GM23338 (cell line): ENCODE measurements at regions not wholly inside any gene's neighbourhood (a gene's known extent, or its start where the extent isn't known, plus 50 kb on each side); places are given as distances from the start of the nearest gene placed in this dataset.

Source experiments
- ATAC-seq: fragments of 200-7000 bp; cut with Tn5 transposase; 3 replicates; pipeline ENCODE4 v1.9.1; 2020
- DNase-seq: peaks from one replicate; pipeline ENCODE4 v3.0.0-alpha.2; 2015; ENCODE audit warnings: low spot score
- H2AFZ ChIP-seq: fragments of 200-600 bp; sonication (generic); 2 replicates; pipeline ENCODE4 v1.8.0; 2016; ENCODE audit warnings: antibody characterized with exemption, mild to moderate bottlenecking, moderate library complexity
- H3F3A ChIP-seq: fragments of 200-600 bp; sonication (generic); replicated peaks from 2 replicates; pipeline ENCODE4 v1.8.0; 2017; ENCODE audit warnings: antibody characterized with exemption, mixed run types, low read depth
- H3K27ac ChIP-seq: fragments of 200-600 bp; sonication (generic); 2 replicates; pipeline ENCODE4 v1.6.1; 2016; ENCODE audit warnings: low read depth
- H3K27me3 ChIP-seq: fragments of 200-600 bp; sonication (generic); 2 replicates; pipeline ENCODE4 v1.8.0; 2016; ENCODE audit warnings: mild to moderate bottlenecking, mixed run types, moderate library complexity; ENCODE audit not compliant: insufficient read depth
- H3K36me3 ChIP-seq: fragments of 200-600 bp; sonication (generic); 2 replicates; pipeline ENCODE4 v1.8.0; 2016; ENCODE audit warnings: mild to moderate bottlenecking; ENCODE audit not compliant: insufficient read depth
- H3K4me1 ChIP-seq: fragments of 200-600 bp; sonication (generic); 2 replicates; pipeline ENCODE4 v1.8.0; 2016; ENCODE audit warnings: mild to moderate bottlenecking, moderate library complexity; ENCODE audit not compliant: insufficient read depth
- H3K4me2 ChIP-seq: fragments of 200-600 bp; sonication (generic); 2 replicates; pipeline ENCODE4 v1.7.1; 2017; ENCODE audit warnings: mixed run types
- H3K4me3 ChIP-seq: fragments of 200-600 bp; sonication (generic); 2 replicates; pipeline ENCODE4 v1.6.1; 2016; ENCODE audit warnings: mixed run types
- H3K79me2 ChIP-seq: fragments of 200-600 bp; sonication (generic); replicated peaks from 2 replicates; pipeline ENCODE4 v1.8.0; 2017; ENCODE audit warnings: mild to moderate bottlenecking; ENCODE audit not compliant: insufficient read depth
- H3K9me2 ChIP-seq: fragments of 200-600 bp; sonication (generic); 2 replicates; pipeline ENCODE4 v1.8.0; 2017; ENCODE audit not compliant: insufficient read depth
- H4K20me1 ChIP-seq: fragments of 200-600 bp; sonication (generic); replicated peaks from 2 replicates; pipeline ENCODE4 v1.8.0; 2017; ENCODE audit warnings: mild to moderate bottlenecking; ENCODE audit not compliant: insufficient read depth
- H3K27ac Mint-ChIP-seq: 2 replicates; pipeline ENCODE4 v1.8.0; 2020; ENCODE audit warnings: inconsistent platforms, mild to moderate bottlenecking, moderate library complexity, mixed read lengths
- H3K27me3 Mint-ChIP-seq: 3 replicates; pipeline ENCODE4 v1.8.0; 2022; ENCODE audit warnings: low read depth, mild to moderate bottlenecking, moderate library complexity, mixed read lengths, inconsistent platforms; ENCODE audit not compliant: insufficient read depth, poor library complexity
- H3K36me3 Mint-ChIP-seq: 3 replicates; pipeline ENCODE4 v1.8.0; 2021; ENCODE audit warnings: low read depth, mild to moderate bottlenecking, inconsistent platforms, moderate library complexity, mixed read lengths
- H3K4me1 Mint-ChIP-seq: 3 replicates; pipeline ENCODE4 v1.8.0; 2020; ENCODE audit warnings: mild to moderate bottlenecking, inconsistent platforms, mixed read lengths
- H3K4me3 Mint-ChIP-seq: 3 replicates; pipeline ENCODE4 v1.8.0; 2021; ENCODE audit warnings: moderate library complexity, mild to moderate bottlenecking, inconsistent platforms, mixed read lengths
- H3K9me3 Mint-ChIP-seq: 3 replicates; pipeline ENCODE4 v1.8.0; 2020; ENCODE audit warnings: moderate library complexity, mild to moderate bottlenecking, inconsistent platforms, mixed read lengths
- CREB1 ChIP-seq: fragments of 250-450 bp; sonication (Bioruptor Pico); IDR thresholded peaks from 2 replicates; pipeline ENCODE4 v1.5.0; 2020; ENCODE audit warnings: low read depth, mild to moderate bottlenecking, moderate library complexity
- CTCF ChIP-seq, 2 experiments: fragments of 200-600 bp in 1 of 2; sonication (generic) in 1 of 2; conservative IDR thresholded peaks; 2 replicates each; pipeline versions ENCODE4 v1.5.1 to v1.6.1; 2016 to 2017; ENCODE audit warnings: antibody characterized with exemption in 2 of 2, low read depth in 2 of 2, mild to moderate bottlenecking in 2 of 2, moderate library complexity in 1 of 2
- EZH2 ChIP-seq: fragments of 200-600 bp; sonication (generic); IDR thresholded peaks from one replicate; pipeline ENCODE4 v1.8.0; 2017; ENCODE audit warnings: antibody characterized with exemption, mild to moderate bottlenecking, low read depth; ENCODE audit not compliant: unreplicated experiment
- EZH2phosphoT487 ChIP-seq: fragments of 200-600 bp; sonication (generic); IDR thresholded peaks from one replicate; pipeline ENCODE4 v1.8.1; 2018; ENCODE audit warnings: antibody characterized with exemption; ENCODE audit not compliant: unreplicated experiment
- JUNB ChIP-seq: IDR thresholded peaks from one replicate; pipeline ENCODE4 v1.6.1; 2016; ENCODE audit warnings: antibody characterized with exemption; ENCODE audit not compliant: unreplicated experiment
- NANOG ChIP-seq: IDR thresholded peaks from 2 replicates; pipeline ENCODE4 v1.6.1; 2016; ENCODE audit warnings: antibody characterized with exemption, borderline replicate concordance
- POLR2AphosphoS5 ChIP-seq: IDR thresholded peaks from 2 replicates; pipeline ENCODE4 v1.6.1; 2016; ENCODE audit warnings: antibody characterized with exemption, low read depth
- STAT1 ChIP-seq: IDR thresholded peaks from one replicate; pipeline ENCODE4 v1.6.1; 2016; ENCODE audit warnings: antibody characterized with exemption; ENCODE audit not compliant: unreplicated experiment
- ZNF331 ChIP-seq: fragments of 250-450 bp; sonication (Bioruptor Pico); IDR thresholded peaks from 2 replicates; pipeline ENCODE4 v1.5.0; 2020; ENCODE audit warnings: low read depth, mild to moderate bottlenecking, moderate library complexity
- ZNF462 ChIP-seq: fragments of 250-450 bp; sonication (Bioruptor Pico); IDR thresholded peaks from 2 replicates; pipeline ENCODE4 v1.5.0; 2020; ENCODE audit warnings: mild to moderate bottlenecking, moderate library complexity
- TF ChIP-seq, protein P1 (sequence below): IDR thresholded peaks from 2 replicates; pipeline ENCODE4 v1.6.1; 2016; ENCODE audit warnings: antibody characterized with exemption
- TF ChIP-seq, protein P2 (sequence below): IDR thresholded peaks from one replicate; pipeline ENCODE4 v1.6.1; 2018; ENCODE audit warnings: antibody characterized with exemption; ENCODE audit not compliant: unreplicated experiment

DNA sequence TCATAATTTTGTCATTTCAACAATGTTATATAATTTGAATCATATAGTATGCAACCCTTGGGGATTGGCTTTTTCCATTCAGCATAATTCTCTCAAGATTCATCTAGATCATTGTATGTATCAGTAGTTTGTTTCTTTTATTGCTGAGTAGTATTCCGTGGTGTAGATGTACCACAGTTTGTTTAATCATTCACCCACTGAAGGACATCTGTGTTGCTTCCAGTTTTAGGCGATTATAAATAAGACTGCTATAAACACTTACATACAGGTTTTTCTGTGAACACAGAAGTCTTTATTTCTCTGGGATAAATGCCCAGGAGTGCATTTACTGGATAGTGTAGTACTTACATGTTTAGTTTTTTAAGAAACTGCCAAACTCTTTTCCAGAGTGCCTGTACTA, 374.1 kb downstream of the DEPDC1B start:
- no peaks in the 10 kb centered on the region for H3F3A ChIP-seq
- H3K4me1 ChIP-seq, result no peaks in the 10 kb centered on the region
- peaks cover 23% of the 10 kb centered on the region for H3K9me3 Mint-ChIP-seq
- peaks cover 17% of the 10 kb centered on the region for H3K36me3 Mint-ChIP-seq
- no peak overlapping the region for H3K4me2 ChIP-seq
- H3K79me2 ChIP-seq, result no peaks in the 10 kb centered on the region
- DNase-seq (no peak), ATAC-seq (no peak)
- H3K27ac Mint-ChIP-seq, result no peak overlapping the region
- H3K27ac ChIP-seq, result no peak overlapping the region
- no peaks in the 10 kb centered on the region for H3K27me3 ChIP-seq
- H3K27me3 Mint-ChIP-seq, result no peaks in the 10 kb centered on the region
- H3K4me3 Mint-ChIP-seq, result no peak overlapping the region
- no peak overlapping the region for H3K4me3 ChIP-seq
- TF ChIP-seq STAT1, result no peak
- TF ChIP-seq, protein P1, sequence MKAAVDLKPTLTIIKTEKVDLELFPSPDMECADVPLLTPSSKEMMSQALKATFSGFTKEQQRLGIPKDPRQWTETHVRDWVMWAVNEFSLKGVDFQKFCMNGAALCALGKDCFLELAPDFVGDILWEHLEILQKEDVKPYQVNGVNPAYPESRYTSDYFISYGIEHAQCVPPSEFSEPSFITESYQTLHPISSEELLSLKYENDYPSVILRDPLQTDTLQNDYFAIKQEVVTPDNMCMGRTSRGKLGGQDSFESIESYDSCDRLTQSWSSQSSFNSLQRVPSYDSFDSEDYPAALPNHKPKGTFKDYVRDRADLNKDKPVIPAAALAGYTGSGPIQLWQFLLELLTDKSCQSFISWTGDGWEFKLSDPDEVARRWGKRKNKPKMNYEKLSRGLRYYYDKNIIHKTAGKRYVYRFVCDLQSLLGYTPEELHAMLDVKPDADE, result no peak
- TF ChIP-seq ZNF331 (CRISPR knock-in tag), result no peak
- no peak for TF ChIP-seq JUNB
- no peak for TF ChIP-seq CREB1 (CRISPR knock-in tag)
- TF ChIP-seq CTCF (conservative IDR thresholded peaks at IDR 0.05; ENCODE audit: low read depth in 2 of 2), result no peak
- no peak for TF ChIP-seq EZH2
- TF ChIP-seq, protein P2, sequence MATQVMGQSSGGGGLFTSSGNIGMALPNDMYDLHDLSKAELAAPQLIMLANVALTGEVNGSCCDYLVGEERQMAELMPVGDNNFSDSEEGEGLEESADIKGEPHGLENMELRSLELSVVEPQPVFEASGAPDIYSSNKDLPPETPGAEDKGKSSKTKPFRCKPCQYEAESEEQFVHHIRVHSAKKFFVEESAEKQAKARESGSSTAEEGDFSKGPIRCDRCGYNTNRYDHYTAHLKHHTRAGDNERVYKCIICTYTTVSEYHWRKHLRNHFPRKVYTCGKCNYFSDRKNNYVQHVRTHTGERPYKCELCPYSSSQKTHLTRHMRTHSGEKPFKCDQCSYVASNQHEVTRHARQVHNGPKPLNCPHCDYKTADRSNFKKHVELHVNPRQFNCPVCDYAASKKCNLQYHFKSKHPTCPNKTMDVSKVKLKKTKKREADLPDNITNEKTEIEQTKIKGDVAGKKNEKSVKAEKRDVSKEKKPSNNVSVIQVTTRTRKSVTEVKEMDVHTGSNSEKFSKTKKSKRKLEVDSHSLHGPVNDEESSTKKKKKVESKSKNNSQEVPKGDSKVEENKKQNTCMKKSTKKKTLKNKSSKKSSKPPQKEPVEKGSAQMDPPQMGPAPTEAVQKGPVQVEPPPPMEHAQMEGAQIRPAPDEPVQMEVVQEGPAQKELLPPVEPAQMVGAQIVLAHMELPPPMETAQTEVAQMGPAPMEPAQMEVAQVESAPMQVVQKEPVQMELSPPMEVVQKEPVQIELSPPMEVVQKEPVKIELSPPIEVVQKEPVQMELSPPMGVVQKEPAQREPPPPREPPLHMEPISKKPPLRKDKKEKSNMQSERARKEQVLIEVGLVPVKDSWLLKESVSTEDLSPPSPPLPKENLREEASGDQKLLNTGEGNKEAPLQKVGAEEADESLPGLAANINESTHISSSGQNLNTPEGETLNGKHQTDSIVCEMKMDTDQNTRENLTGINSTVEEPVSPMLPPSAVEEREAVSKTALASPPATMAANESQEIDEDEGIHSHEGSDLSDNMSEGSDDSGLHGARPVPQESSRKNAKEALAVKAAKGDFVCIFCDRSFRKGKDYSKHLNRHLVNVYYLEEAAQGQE, result no peak
- no peak for TF ChIP-seq POLR2AphosphoS5
- no peak for TF ChIP-seq ZNF462
- TF ChIP-seq NANOG, result no peak
- TF ChIP-seq EZH2phosphoT487, result no peak
- no peak overlapping the region for H2AFZ ChIP-seq
- H3K9me2 ChIP-seq, result no peaks in the 10 kb centered on the region; the same call in 1 of the 2 replicates
- no peaks in the 10 kb centered on the region for H4K20me1 ChIP-seq
- no peaks in the 10 kb centered on the region for H3K36me3 ChIP-seq
- peaks cover 15% of the 10 kb centered on the region for H3K4me1 Mint-ChIP-seq
